ENCODE measurements at regions not wholly inside any gene's neighbourhood (a gene's known extent, or its start where the extent isn't known, plus 50 kb on each side); places are given as distances from the start of the nearest gene placed in this dataset.

DNA sequence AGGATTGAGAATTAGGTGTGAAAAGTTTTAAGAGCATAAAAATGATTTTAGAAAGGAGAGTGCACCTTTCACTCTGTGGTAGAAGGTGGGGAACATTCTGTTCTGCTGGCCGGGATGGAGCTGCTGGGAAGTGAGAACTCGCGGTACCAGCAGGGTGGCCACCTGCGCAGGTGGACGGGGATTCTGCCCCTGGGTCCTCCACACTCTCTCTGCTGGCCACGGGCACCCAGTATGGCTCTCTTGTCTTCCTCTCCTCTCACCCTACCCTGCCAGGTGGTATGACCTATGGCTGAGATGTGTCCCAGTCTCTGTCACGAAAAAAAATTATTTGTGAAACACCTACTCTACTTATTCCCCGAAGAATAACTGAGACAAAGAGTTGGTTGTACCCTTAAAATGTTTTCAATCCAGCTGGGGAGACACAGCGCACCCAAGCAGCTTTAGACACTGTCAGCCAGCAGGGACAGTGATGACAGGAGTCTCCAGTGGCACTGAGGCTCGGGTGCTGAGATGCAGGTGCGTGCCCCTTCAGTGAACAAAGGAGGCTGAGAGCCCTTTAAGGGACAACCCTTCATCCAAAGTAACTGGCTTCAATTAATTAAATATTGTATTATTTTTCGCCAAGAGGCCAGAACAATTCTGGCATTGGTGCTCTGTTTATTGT is 195.4 kb downstream of the TBXT start:
- ATAC-seq (no peak), DNase-seq (ENCODE audit: low spot score) (no peak)
- H3K27me3 Mint-ChIP-seq (ENCODE audit: low read depth): peaks cover 4% of the 10 kb centered on the region; the same call in 1 of the 2 replicates
- no peak overlapping the region for H3K4me3 Mint-ChIP-seq
- no peaks in the 10 kb centered on the region for H3K4me1 Mint-ChIP-seq
- POLR2A ChIA-PET: no interaction called here
- H3K36me3 Mint-ChIP-seq: no peaks in the 10 kb centered on the region
- H3K9me3 Mint-ChIP-seq: no peaks in the 10 kb centered on the region
- TF ChIP-seq ZSCAN18 (CRISPR knock-in tag; IDR thresholded peaks at IDR 0.05): no peak
- TF ChIP-seq, protein P1, sequence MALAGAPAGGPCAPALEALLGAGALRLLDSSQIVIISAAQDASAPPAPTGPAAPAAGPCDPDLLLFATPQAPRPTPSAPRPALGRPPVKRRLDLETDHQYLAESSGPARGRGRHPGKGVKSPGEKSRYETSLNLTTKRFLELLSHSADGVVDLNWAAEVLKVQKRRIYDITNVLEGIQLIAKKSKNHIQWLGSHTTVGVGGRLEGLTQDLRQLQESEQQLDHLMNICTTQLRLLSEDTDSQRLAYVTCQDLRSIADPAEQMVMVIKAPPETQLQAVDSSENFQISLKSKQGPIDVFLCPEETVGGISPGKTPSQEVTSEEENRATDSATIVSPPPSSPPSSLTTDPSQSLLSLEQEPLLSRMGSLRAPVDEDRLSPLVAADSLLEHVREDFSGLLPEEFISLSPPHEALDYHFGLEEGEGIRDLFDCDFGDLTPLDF (CRISPR knock-in tag; IDR thresholded peaks at IDR 0.05): no peak
- TF ChIP-seq, protein P2, sequence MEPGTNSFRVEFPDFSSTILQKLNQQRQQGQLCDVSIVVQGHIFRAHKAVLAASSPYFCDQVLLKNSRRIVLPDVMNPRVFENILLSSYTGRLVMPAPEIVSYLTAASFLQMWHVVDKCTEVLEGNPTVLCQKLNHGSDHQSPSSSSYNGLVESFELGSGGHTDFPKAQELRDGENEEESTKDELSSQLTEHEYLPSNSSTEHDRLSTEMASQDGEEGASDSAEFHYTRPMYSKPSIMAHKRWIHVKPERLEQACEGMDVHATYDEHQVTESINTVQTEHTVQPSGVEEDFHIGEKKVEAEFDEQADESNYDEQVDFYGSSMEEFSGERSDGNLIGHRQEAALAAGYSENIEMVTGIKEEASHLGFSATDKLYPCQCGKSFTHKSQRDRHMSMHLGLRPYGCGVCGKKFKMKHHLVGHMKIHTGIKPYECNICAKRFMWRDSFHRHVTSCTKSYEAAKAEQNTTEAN (CRISPR knock-in tag; IDR thresholded peaks at IDR 0.05): no peak
- TF ChIP-seq AFF4 (CRISPR knock-in tag; IDR thresholded peaks at IDR 0.05; ENCODE audit: borderline replicate concordance): no peak
- TF ChIP-seq ZNF423 (CRISPR knock-in tag; IDR thresholded peaks at IDR 0.05): no peak
- TF ChIP-seq ZNF232 (CRISPR knock-in tag; IDR thresholded peaks at IDR 0.05): no peak
- no peak for TF ChIP-seq ATF1 (CRISPR knock-in tag; IDR thresholded peaks at IDR 0.05)
- no peak for TF ChIP-seq FOXP1 (CRISPR knock-in tag; IDR thresholded peaks at IDR 0.05; ENCODE audit: borderline replicate concordance)
- no peak for TF ChIP-seq ZNF138 (CRISPR knock-in tag; conservative IDR thresholded peaks at IDR 0.05)
- no peak for TF ChIP-seq GTF2I (CRISPR knock-in tag; conservative IDR thresholded peaks at IDR 0.05)
- no peak for TF ChIP-seq FOXK1 (CRISPR knock-in tag; IDR thresholded peaks at IDR 0.05)
- no peak for TF ChIP-seq ZNF396 (CRISPR knock-in tag; IDR thresholded peaks at IDR 0.05; ENCODE audit: borderline replicate concordance)
- TF ChIP-seq, protein P3, sequence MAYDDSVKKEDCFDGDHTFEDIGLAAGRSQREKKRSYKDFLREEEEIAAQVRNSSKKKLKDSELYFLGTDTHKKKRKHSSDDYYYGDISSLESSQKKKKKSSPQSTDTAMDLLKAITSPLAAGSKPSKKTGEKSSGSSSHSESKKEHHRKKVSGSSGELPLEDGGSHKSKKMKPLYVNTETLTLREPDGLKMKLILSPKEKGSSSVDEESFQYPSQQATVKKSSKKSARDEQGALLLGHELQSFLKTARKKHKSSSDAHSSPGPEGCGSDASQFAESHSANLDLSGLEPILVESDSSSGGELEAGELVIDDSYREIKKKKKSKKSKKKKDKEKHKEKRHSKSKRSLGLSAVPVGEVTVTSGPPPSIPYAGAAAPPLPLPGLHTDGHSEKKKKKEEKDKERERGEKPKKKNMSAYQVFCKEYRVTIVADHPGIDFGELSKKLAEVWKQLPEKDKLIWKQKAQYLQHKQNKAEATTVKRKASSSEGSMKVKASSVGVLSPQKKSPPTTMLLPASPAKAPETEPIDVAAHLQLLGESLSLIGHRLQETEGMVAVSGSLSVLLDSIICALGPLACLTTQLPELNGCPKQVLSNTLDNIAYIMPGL (CRISPR knock-in tag; IDR thresholded peaks at IDR 0.05): no peak
- TF ChIP-seq NFE2L1 (CRISPR knock-in tag; IDR thresholded peaks at IDR 0.05): no peak
- CTCF ChIA-PET: interaction anchor here (1.0 kb wide), 1 partner anchor 82 kb away, joined by 3 read pairs; no protein-coding TSS in a partner anchor
- H3K27ac Mint-ChIP-seq: no peak overlapping the region

DNA sequence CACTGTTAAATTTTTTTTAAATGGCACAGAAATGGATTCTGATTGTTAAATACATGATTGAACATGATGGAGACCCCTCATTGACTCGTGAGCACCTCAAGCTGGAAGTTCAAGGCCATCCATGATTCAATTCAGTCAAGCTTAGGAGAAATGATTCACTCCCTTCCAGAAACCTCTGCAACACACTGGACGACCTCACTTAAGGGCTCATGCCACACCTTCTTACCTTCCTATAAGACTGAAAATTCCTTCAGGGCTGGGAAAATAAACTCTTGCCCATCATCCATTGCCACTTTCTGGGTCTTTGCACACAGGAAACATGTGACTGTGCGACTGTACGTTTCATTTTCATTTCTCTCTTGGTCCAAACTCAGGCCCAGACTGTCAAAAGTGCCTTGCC is 196.4 kb downstream of the TBXT start:
- Mint-ChIP-seq H3K36me3 (no peaks in the 10 kb centered on the region), H3K27me3 (ENCODE audit: low read depth) (no peaks in the 10 kb centered on the region), H3K27ac (no peak overlapping the region), H3K4me3 (no peak overlapping the region), H3K9me3 (no peaks in the 10 kb centered on the region), H3K4me1 (no peaks in the 10 kb centered on the region)
- ATAC-seq (no peak), DNase-seq (ENCODE audit: low spot score) (no peak)
- CTCF ChIA-PET: no interaction called here
- POLR2A ChIA-PET: no interaction called here
- TF ChIP-seq ZNF317 (CRISPR knock-in tag; IDR thresholded peaks at IDR 0.05; ENCODE audit: borderline replicate concordance, low read depth): no peak
- TF ChIP-seq, protein P4, sequence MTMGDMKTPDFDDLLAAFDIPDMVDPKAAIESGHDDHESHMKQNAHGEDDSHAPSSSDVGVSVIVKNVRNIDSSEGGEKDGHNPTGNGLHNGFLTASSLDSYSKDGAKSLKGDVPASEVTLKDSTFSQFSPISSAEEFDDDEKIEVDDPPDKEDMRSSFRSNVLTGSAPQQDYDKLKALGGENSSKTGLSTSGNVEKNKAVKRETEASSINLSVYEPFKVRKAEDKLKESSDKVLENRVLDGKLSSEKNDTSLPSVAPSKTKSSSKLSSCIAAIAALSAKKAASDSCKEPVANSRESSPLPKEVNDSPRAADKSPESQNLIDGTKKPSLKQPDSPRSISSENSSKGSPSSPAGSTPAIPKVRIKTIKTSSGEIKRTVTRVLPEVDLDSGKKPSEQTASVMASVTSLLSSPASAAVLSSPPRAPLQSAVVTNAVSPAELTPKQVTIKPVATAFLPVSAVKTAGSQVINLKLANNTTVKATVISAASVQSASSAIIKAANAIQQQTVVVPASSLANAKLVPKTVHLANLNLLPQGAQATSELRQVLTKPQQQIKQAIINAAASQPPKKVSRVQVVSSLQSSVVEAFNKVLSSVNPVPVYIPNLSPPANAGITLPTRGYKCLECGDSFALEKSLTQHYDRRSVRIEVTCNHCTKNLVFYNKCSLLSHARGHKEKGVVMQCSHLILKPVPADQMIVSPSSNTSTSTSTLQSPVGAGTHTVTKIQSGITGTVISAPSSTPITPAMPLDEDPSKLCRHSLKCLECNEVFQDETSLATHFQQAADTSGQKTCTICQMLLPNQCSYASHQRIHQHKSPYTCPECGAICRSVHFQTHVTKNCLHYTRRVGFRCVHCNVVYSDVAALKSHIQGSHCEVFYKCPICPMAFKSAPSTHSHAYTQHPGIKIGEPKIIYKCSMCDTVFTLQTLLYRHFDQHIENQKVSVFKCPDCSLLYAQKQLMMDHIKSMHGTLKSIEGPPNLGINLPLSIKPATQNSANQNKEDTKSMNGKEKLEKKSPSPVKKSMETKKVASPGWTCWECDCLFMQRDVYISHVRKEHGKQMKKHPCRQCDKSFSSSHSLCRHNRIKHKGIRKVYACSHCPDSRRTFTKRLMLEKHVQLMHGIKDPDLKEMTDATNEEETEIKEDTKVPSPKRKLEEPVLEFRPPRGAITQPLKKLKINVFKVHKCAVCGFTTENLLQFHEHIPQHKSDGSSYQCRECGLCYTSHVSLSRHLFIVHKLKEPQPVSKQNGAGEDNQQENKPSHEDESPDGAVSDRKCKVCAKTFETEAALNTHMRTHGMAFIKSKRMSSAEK (CRISPR knock-in tag; IDR thresholded peaks at IDR 0.05; ENCODE audit: borderline replicate concordance): no peak
- no peak for TF ChIP-seq ATF6 (CRISPR knock-in tag; IDR thresholded peaks at IDR 0.05)
- no peak for TF ChIP-seq NFATC4 (CRISPR knock-in tag; IDR thresholded peaks at IDR 0.05)
